G401.6 (cell line): ENCODE measurements at regions not wholly inside any gene's neighbourhood (a gene's known extent, or its start where the extent isn't known, plus 50 kb on each side); places are given as distances from the start of the nearest gene placed in this dataset.
A peak's percentile ranks its signal among the peaks of the same experiment; 100 is the strongest.
"Not testable (repeated sequence)": the region's sequence is repeated elsewhere in the genome, so short reads cannot be mapped to it uniquely, and the experiment has no call there.

ENCODE experiments used
- FAIRE-seq: peaks from 2 replicates; lab custom pipeline; 2012; peaks lifted over from hg19 to GRCh38; lab: Jason Lieb, UNC

DNA sequence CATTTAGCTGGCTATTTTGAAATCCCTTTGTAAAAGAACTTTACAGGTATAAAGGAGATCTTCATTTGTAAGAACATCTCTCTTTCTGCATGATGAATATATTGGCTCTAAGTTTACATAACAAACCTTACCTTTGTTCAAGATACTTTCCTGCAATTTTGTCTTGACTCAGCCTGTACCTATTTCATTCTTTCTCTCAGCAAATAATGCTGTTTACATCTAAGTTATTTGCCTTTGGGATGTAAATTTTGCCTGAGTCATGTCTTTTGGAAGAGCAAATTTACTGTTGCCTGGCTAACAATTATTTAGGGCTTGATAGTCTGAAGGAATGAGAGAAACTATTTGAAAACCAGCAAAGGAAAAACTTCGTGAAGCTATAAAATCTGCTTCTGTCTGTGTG, 210.4 kb upstream of the TGIF2LY start:
- FAIRE-seq = not testable (repeated sequence)

DNA sequence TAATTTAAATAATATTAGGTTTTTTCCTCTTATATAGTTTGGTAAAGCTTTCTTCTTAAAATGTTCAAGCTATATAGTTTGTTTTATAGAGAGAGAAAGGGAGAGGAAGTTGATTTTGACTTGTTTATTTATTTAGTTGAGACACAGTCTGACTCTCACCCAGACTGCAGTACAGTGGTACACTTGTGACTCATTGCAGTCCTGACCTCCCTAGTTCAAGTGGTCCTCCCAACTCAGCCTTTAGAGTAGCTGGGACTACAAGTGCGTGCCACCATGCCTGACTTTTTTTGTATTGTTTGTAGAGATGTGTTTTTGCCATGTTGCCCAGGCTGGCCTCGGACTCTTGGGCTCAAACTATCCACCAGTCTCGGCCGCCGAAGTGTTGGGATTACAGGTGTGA, 187.4 kb upstream of the TGIF2LY start:
- FAIRE-seq = not testable (repeated sequence)

DNA sequence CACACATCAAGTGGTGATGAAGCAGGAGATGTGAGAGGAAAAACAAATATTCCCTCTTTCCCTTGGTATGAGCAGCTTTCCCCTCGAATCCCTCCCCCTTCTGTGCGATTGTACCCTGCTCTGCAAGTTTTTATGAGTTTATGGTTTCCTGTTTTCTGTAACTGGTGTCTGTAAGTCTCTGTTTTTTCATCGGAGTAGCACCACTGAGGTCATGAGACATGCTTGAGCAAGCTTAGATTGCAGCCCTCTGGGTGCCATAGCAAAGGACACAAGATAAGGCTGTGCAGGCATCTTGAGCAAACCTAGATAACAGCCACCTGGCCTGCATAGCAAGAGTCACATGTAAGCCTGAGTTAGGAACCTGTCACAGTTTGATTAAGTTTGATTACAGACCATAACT, 174.6 kb upstream of the TGIF2LY start:
- FAIRE-seq = not testable (repeated sequence)

DNA sequence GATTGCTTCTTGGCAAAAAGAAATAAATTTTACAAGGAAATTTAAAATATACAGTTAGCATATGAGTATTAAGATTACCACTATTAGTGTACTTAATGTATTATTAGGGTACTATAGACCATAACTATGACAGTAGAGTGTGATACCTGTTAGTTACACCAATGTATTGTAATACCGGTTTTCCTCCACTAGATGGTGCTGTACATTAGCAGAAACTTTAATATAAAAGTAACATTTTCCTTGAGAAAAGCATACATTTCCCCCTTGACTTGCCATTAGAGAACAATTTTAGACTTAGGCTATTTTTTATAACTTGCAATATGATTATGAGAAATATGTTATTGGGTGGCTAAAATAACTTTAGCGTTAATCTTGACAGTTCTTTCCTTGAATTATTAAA, 173.3 kb upstream of the TGIF2LY start:
- peak; percentile 93 for FAIRE-seq

DNA sequence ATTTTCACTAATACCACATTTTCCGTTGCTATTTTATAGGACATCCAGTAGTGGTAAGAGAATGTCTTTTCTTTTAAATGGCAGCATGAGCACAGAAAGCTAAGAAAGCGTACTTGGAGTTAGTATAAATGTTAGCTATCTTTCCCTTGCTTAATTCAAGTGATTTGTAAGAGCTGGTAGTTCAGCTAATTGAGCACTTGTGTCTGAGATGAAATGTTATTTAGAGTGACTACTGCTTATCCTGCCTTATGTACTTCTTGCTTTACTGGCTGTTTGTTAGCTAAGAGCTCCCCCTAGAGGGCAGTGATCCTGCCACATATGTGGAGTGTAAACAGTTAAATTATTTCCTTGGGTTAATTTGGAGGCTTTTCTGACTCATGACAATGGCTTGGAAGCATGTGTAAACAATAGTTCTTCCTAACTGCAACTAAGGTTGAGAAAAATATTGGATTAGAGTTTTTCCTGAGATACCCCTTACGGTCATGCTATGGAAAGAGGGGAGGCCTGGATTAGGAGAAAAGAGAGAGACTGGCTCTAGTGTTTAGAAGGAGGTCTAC, 171.9 kb upstream of the TGIF2LY start:
- peak; percentile 40 for FAIRE-seq

DNA sequence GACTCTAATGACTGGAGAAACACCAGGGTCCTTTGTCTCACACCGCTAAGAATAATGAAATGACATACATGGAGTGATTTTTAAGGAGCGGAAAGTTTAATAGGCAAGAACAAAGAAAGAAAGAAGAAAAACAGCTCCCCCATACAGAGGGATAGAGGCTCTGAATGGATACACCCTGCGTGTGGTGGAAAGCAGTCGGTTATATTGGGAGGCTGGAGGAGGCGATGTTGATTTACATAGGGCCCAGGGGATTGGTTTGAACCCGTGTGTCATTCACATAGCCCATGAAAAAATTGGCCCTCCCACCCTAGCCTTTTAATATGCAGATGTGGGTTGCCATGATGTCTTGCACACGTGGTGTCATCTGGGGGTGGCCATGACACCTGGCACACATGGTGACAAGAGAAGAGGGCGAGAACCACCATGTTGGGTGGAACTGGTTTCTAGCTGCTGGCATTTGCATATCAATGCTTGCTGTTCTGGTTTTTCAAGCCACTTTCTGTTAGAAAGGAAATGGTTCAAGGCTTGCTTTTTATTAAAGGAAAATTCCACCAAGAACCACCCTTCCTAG, 168.5 kb upstream of the TGIF2LY start:
- not testable (repeated sequence) for FAIRE-seq
